ENCODE measurements at regions not wholly inside any gene's neighbourhood (a gene's known extent, or its start where the extent isn't known, plus 50 kb on each side); places are given as distances from the start of the nearest gene placed in this dataset.

DNA sequence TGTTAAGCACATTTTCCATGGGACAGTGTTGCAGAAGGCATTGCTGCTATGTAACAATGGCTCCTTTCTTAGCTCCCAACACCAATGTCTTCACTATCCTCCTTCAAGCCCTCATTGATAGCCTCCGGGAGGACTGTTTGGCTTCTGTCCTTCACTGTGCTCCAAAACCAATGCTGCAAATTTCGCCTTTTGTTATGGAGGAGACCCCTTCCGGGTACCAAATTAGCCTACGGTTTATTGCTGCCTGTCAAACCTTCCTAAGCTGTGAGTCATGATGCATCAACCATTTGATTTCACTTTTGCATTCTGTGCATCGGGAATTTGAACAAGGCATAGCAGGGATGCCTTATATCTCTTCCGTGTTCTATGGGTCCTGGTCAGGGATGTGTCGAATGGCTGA, 432.9 kb downstream of the GATA3 start:
- DNase-seq (ENCODE audit: low read depth), result no peak
- no peak overlapping the region for H3K4me3 ChIP-seq (ENCODE audit: low read length)
- TF ChIP-seq, protein P1, sequence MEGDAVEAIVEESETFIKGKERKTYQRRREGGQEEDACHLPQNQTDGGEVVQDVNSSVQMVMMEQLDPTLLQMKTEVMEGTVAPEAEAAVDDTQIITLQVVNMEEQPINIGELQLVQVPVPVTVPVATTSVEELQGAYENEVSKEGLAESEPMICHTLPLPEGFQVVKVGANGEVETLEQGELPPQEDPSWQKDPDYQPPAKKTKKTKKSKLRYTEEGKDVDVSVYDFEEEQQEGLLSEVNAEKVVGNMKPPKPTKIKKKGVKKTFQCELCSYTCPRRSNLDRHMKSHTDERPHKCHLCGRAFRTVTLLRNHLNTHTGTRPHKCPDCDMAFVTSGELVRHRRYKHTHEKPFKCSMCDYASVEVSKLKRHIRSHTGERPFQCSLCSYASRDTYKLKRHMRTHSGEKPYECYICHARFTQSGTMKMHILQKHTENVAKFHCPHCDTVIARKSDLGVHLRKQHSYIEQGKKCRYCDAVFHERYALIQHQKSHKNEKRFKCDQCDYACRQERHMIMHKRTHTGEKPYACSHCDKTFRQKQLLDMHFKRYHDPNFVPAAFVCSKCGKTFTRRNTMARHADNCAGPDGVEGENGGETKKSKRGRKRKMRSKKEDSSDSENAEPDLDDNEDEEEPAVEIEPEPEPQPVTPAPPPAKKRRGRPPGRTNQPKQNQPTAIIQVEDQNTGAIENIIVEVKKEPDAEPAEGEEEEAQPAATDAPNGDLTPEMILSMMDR (conservative IDR thresholded peaks at IDR 0.05; ENCODE audit: low read length), result no peak

DNA sequence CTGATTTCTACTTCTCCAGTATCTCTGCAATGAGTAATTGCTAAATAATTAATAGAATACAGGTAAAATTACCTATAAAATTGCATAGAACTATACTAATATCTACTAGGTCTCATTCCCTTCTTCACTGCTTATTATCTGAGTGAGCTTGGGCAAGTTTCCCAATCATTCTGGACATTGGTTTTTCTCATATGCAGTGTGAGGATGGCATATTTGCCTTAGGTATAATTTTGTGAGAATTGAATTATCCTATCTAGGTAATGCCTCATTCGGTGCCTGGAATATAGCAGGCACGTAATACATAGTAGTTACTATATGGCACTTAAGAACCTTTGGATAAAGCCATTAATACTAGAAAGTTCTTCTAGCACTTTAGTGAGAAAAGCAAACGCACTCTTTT, 434.7 kb downstream of the GATA3 start:
- TF ChIP-seq, protein P1 (conservative IDR thresholded peaks at IDR 0.05; ENCODE audit: low read length), result no peak
- no peak for DNase-seq (ENCODE audit: low read depth)
- no peak overlapping the region for H3K4me3 ChIP-seq (ENCODE audit: low read length)

DNA sequence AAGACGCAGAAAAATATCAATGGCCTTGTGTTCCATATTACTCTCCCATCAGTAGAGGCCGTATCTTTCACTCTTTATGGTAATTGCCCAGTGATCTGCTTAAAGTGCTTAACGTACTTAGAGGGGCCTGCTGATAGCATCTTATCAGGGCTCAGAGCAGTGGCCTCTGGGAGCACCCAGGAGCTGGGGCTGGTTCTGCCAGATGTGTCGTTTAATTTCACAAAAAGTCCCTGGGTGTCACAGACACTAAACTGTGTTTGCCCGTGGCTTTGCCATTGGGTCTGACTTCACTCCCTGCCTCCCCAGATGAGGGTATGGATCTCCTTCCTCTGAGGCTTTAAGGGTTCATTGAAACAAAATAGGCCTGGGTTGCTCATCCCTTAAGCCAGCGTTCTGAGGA, 435.3 kb downstream of the GATA3 start:
- TF ChIP-seq, protein P1 (conservative IDR thresholded peaks at IDR 0.05; ENCODE audit: low read length), result no peak
- no peak for DNase-seq (ENCODE audit: low read depth)
- H3K4me3 ChIP-seq (ENCODE audit: low read length), result no peak overlapping the region

DNA sequence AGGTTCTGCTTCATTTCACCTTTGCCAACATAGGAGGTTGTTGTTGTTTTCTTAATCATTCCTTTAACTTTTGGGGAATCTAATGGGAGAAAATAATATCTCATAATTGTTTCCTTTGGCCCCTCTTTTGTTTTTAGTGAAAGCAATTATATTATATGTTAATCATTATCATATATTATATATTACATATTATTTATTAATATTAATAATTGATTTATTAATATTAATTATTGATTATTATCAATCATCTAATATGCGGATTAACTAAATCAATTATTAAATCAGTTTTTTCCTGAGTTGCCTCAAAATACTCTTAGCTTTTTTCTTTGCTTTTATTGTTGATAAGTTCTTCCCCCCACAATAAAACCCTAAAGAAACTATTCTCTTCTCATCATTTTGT, 443.8 kb downstream of the GATA3 start:
- TF ChIP-seq, protein P1 (conservative IDR thresholded peaks at IDR 0.05; ENCODE audit: low read length), result no peak
- DNase-seq (ENCODE audit: low read depth), result no peak
- H3K4me3 ChIP-seq (ENCODE audit: low read length), result no peak overlapping the region

DNA sequence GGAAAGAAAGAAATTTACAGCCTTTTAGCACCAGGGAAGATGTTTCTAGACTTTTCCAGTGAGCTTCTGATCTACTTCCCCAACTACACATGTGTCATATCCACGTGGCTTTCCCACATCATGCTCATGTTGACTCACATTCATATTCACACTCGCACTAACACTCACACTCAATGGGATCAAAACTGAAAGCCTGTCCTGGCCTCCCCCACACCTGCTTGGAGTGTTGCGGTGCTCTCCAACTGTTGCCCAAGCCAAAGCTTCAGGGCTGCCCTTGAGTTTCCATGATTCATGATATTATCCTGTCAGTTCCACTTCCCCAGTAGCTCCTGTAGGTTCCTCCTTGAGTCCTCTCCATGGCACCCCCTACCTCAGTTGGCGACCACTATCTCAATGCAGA, 444.4 kb downstream of the GATA3 start:
- DNase-seq (ENCODE audit: low read depth), result no peak
- TF ChIP-seq, protein P1 (conservative IDR thresholded peaks at IDR 0.05; ENCODE audit: low read length), result no peak
- H3K4me3 ChIP-seq (ENCODE audit: low read length), result no peak overlapping the region

DNA sequence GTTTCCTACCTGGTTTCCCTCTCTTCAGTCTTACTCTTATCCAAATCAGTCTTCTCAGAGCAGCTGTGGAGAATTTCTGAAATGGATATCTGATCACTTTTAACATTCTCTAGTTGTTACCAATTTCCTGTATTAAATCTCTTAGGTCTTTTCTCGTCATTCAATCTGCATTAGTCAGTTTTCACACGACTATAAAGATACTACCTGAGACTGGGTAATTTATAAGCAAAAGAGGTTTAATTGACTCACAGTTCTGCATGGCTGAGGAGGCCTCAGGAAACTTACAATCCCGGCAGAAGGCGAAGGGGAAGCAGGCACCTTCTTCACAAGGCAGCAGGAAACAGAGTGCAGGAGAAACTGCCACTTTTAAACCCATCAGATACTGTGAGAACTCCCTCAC, 444.8 kb downstream of the GATA3 start:
- DNase-seq (ENCODE audit: low read depth), result no peak
- H3K4me3 ChIP-seq (ENCODE audit: low read length), result no peak overlapping the region
- TF ChIP-seq, protein P1 (conservative IDR thresholded peaks at IDR 0.05; ENCODE audit: low read length), result no peak

DNA sequence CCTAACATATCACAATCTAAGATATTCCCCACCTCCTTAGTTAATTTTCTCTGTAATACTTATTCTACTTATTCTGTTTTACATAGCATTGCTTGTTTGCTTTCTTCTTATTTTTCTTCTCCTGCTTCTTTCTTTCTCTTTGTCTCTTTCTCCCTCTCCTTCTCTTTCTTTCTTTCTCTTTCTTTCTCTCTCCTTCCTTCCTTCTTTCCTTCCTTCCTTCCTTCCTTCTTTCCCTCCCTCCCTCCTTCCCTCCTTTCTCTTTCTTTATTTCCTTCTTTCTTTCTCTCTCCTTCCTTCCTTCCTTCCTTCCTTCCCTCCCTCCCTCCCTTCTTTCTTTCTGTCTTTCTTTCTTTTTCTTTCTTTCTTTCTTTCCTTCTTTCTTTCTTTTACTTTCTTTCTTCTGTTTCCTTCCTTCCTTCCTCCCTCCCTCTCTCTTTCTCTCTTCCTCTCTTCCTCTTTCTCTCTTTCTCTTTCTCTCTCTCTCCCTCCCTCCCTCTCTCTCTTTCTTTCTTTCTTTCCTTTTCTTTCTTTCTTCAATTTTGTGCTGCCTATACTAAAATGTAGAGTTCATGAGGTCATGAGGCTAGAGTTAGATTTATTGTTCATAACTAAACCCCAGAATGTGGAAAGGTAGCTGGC, 445.4 kb downstream of the GATA3 start:
- no peak for DNase-seq (ENCODE audit: low read depth)

More for the DNA sequence above, 445.4 kb downstream of the GATA3 start:
- no peak overlapping the region for H3K4me3 ChIP-seq (ENCODE audit: low read length)
- TF ChIP-seq, protein P1 (conservative IDR thresholded peaks at IDR 0.05; ENCODE audit: low read length), result no peak

Data from AG10803 (cell line).